SK-N-SH treated with all-trans-retinoic acid at 6 μM for 48 hours (cell line): ENCODE measurements at regions not wholly inside any gene's neighbourhood (a gene's known extent, or its start where the extent isn't known, plus 50 kb on each side); places are given as distances from the start of the nearest gene placed in this dataset.

Experiments
- ARNTL ChIP-seq: fragments of 450-650 bp; formaldehyde crosslinking; IDR thresholded peaks from 2 replicates; pipeline ENCODE4 v1.5.0; 2020; ENCODE audit warnings: low read depth, mild to moderate bottlenecking, moderate library complexity, borderline replicate concordance
- BACH2 ChIP-seq: fragments of 250-450 bp; sonication (Bioruptor Pico); IDR thresholded peaks from 2 replicates; pipeline ENCODE4 v1.9.0; 2021; ENCODE audit warnings: mild to moderate bottlenecking, borderline replicate concordance
- OSR1 ChIP-seq: fragments of 250-450 bp; sonication (Bioruptor Pico); IDR thresholded peaks from 2 replicates; pipeline ENCODE4 v1.8.0; 2022; ENCODE audit warnings: moderate library complexity, mild to moderate bottlenecking, inconsistent platforms
- RARB ChIP-seq: fragments of 250-450 bp; sonication (Bioruptor Pico); IDR thresholded peaks from 2 replicates; pipeline ENCODE4 v1.8.0; 2021; ENCODE audit warnings: mild to moderate bottlenecking, moderate library complexity
- SNAI2 ChIP-seq: fragments of 250-450 bp; sonication (Bioruptor Pico); IDR thresholded peaks from 2 replicates; pipeline ENCODE4 v1.5.0; 2020; ENCODE audit warnings: mild to moderate bottlenecking, moderate library complexity
- TOX ChIP-seq: fragments of 250-450 bp; sonication (Bioruptor Pico); IDR thresholded peaks from 2 replicates; pipeline ENCODE4 v1.8.0; 2021; ENCODE audit warnings: mild to moderate bottlenecking, moderate library complexity, borderline replicate concordance
- ZC3H10 ChIP-seq: fragments of 250-450 bp; sonication (Bioruptor Pico); IDR thresholded peaks from 2 replicates; pipeline ENCODE4 v1.5.1; 2021; ENCODE audit warnings: mild to moderate bottlenecking, moderate library complexity
- ZFP3 ChIP-seq: fragments of 250-450 bp; sonication (Bioruptor Pico); IDR thresholded peaks from 2 replicates; pipeline ENCODE4 v1.5.0; 2020; ENCODE audit warnings: mild to moderate bottlenecking, moderate library complexity
- ZFP30 ChIP-seq: fragments of 450-650 bp; formaldehyde crosslinking; IDR thresholded peaks from 2 replicates; pipeline ENCODE4 v1.5.0; 2022; ENCODE audit warnings: mild to moderate bottlenecking, moderate library complexity
- ZNF565 ChIP-seq: fragments of 450-650 bp; formaldehyde crosslinking; conservative IDR thresholded peaks from 2 replicates; pipeline ENCODE4 v1.5.0; 2020; ENCODE audit warnings: low read depth, mild to moderate bottlenecking, moderate library complexity
- ZNF70 ChIP-seq: fragments of 450-650 bp; formaldehyde crosslinking; IDR thresholded peaks from 2 replicates; pipeline ENCODE4 v1.5.0; 2020; ENCODE audit warnings: mild to moderate bottlenecking, moderate library complexity
- ZNF8 ChIP-seq: fragments of 450-650 bp; formaldehyde crosslinking; IDR thresholded peaks from 2 replicates; pipeline ENCODE4 v1.5.0; 2020; ENCODE audit warnings: mild to moderate bottlenecking, moderate library complexity
- TF ChIP-seq, protein P1 (sequence below): fragments of 250-450 bp; sonication (Bioruptor Pico); IDR thresholded peaks from 2 replicates; pipeline ENCODE4 v1.5.1; 2020; ENCODE audit warnings: low read depth, mild to moderate bottlenecking, moderate library complexity
- TF ChIP-seq, protein P2 (sequence below): fragments of 250-450 bp; sonication (Bioruptor Pico); IDR thresholded peaks from 2 replicates; pipeline ENCODE4 v1.8.0; 2020; ENCODE audit warnings: mild to moderate bottlenecking, moderate library complexity, borderline replicate concordance

DNA sequence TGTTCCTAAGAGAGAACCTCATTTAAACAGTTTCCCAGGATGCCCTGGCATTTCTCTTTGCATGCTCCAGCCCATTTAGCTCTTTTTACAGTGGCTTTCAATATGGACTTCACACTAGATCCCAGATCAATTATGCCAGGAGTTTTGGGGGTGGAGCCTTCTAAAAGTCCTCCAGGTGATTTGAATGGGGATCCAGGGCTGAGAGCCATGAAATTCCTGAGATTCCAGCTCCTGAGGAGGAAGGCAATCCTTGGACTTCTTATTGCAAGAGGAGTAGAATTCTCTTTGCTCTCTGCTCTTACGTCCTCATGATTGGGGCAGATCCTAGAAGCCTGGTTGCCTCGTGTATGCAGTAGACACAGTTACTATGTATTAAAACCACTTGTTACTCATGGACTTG is 184.2 kb downstream of the DHX35 start:
- TF ChIP-seq ZNF8 (CRISPR knock-in tag) (no peak), RARB (no peak), ZNF565 (no peak), ZFP30 (CRISPR knock-in tag) (no peak), ZNF70 (no peak), ARNTL (CRISPR knock-in tag) (no peak), ZFP3 (no peak), OSR1 (CRISPR knock-in tag) (no peak), TOX (CRISPR knock-in tag) (no peak), ZC3H10 (no peak), BACH2 (CRISPR knock-in tag) (no peak), SNAI2 (CRISPR knock-in tag) (no peak)
- TF ChIP-seq, protein P1, sequence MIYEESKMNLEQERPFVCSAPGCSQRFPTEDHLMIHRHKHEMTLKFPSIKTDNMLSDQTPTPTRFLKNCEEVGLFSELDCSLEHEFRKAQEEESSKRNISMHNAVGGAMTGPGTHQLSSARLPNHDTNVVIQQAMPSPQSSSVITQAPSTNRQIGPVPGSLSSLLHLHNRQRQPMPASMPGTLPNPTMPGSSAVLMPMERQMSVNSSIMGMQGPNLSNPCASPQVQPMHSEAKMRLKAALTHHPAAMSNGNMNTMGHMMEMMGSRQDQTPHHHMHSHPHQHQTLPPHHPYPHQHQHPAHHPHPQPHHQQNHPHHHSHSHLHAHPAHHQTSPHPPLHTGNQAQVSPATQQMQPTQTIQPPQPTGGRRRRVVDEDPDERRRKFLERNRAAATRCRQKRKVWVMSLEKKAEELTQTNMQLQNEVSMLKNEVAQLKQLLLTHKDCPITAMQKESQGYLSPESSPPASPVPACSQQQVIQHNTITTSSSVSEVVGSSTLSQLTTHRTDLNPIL: no peak
- TF ChIP-seq, protein P2, sequence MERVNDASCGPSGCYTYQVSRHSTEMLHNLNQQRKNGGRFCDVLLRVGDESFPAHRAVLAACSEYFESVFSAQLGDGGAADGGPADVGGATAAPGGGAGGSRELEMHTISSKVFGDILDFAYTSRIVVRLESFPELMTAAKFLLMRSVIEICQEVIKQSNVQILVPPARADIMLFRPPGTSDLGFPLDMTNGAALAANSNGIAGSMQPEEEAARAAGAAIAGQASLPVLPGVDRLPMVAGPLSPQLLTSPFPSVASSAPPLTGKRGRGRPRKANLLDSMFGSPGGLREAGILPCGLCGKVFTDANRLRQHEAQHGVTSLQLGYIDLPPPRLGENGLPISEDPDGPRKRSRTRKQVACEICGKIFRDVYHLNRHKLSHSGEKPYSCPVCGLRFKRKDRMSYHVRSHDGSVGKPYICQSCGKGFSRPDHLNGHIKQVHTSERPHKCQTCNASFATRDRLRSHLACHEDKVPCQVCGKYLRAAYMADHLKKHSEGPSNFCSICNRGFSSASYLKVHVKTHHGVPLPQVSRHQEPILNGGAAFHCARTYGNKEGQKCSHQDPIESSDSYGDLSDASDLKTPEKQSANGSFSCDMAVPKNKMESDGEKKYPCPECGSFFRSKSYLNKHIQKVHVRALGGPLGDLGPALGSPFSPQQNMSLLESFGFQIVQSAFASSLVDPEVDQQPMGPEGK: no peak
